ENCODE measurements at regions not wholly inside any gene's neighbourhood (a gene's known extent, or its start where the extent isn't known, plus 50 kb on each side); places are given as distances from the start of the nearest gene placed in this dataset.
"Not testable (repeated sequence)": the region's sequence is repeated elsewhere in the genome, so short reads cannot be mapped to it uniquely, and the experiment has no call there.

- H3K4me3 ChIP-seq (ENCODE audit: low read length): no peak overlapping the region
- H3K27ac ChIP-seq (ENCODE audit: low read length): no peak overlapping the region
- H3K36me3 ChIP-seq (ENCODE audit: control insufficient read depth, insufficient read depth, low read length): no peaks in the 10 kb centered on the region
- H3K4me1 ChIP-seq (ENCODE audit: control insufficient read depth, insufficient read depth, low read length): no peaks in the 10 kb centered on the region
- WGBS (ENCODE audit: insufficient coverage, insufficient read length): no CpG with 5 or more reads among the region's 5 CpGs
- no peak for DNase-seq (ENCODE audit: low read depth, low spot score)
- no peaks in the 10 kb centered on the region for H3K27me3 ChIP-seq (ENCODE audit: control insufficient read depth, insufficient read depth, low read length)
- no peaks in the 10 kb centered on the region for H3K9me3 ChIP-seq (ENCODE audit: control insufficient read depth, insufficient read depth, low read length)
These were observed 385.0 kb upstream of the TRPC7 start for GRCh38 chr5:136750224-136750862.

GRCh38 chr5:136749016-136749415 lies 383.7 kb upstream of the TRPC7 start:
- no peaks in the 10 kb centered on the region for H3K27me3 ChIP-seq (ENCODE audit: control insufficient read depth, insufficient read depth, low read length)
- no peaks in the 10 kb centered on the region for H3K4me1 ChIP-seq (ENCODE audit: control insufficient read depth, insufficient read depth, low read length)
- H3K4me3 ChIP-seq (ENCODE audit: low read length): no peak overlapping the region
- H3K36me3 ChIP-seq (ENCODE audit: control insufficient read depth, insufficient read depth, low read length): no peaks in the 10 kb centered on the region
- H3K9me3 ChIP-seq (ENCODE audit: control insufficient read depth, insufficient read depth, low read length): no peaks in the 10 kb centered on the region
- no peak for DNase-seq (ENCODE audit: low read depth, low spot score)
- WGBS (ENCODE audit: insufficient coverage, insufficient read length): no CpG with 5 or more reads among the region's 1 CpG
- no peak overlapping the region for H3K27ac ChIP-seq (ENCODE audit: low read length)

- H3K4me1 ChIP-seq (ENCODE audit: control insufficient read depth, insufficient read depth, low read length): no peaks in the 10 kb centered on the region
- H3K9me3 ChIP-seq (ENCODE audit: control insufficient read depth, insufficient read depth, low read length): no peaks in the 10 kb centered on the region; the same call in 1 of the 2 replicates
- WGBS (ENCODE audit: insufficient coverage, insufficient read length): no CpG with 5 or more reads among the region's 1 CpG
- no peaks in the 10 kb centered on the region for H3K36me3 ChIP-seq (ENCODE audit: control insufficient read depth, insufficient read depth, low read length)
- no peaks in the 10 kb centered on the region for H3K27me3 ChIP-seq (ENCODE audit: control insufficient read depth, insufficient read depth, low read length)
- no peak for DNase-seq (ENCODE audit: low read depth, low spot score)
- no peak overlapping the region for H3K4me3 ChIP-seq (ENCODE audit: low read length)
- H3K27ac ChIP-seq (ENCODE audit: low read length): no peak overlapping the region
These were observed 377.7 kb upstream of the TRPC7 start for GRCh38 chr5:136743052-136743451.

- Histone ChIP-seq H3K4me1 (ENCODE audit: control insufficient read depth, insufficient read depth, low read length) (no peaks in the 10 kb centered on the region), H3K27ac (ENCODE audit: low read length) (no peak overlapping the region)
- DNase-seq (ENCODE audit: low read depth, low spot score): no peak
These were observed 374.9 kb upstream of the TRPC7 start for GRCh38 chr5:136740228-136740627.

GRCh38 chr5:136739271-136739670 lies 373.9 kb upstream of the TRPC7 start:
- not testable (repeated sequence) for H3K27ac ChIP-seq (ENCODE audit: low read length); H3K9me3 ChIP-seq (ENCODE audit: control insufficient read depth, insufficient read depth, low read length); H3K4me3 ChIP-seq (ENCODE audit: low read length); H3K27me3 ChIP-seq (ENCODE audit: control insufficient read depth, insufficient read depth, low read length); DNase-seq (ENCODE audit: low read depth, low spot score); H3K4me1 ChIP-seq (ENCODE audit: control insufficient read depth, insufficient read depth, low read length); H3K36me3 ChIP-seq (ENCODE audit: control insufficient read depth, insufficient read depth, low read length)
- WGBS (ENCODE audit: insufficient coverage, insufficient read length): no CpG with 5 or more reads among the region's 4 CpGs

More at GRCh38 chr5:136740228-136740627, 374.9 kb upstream of the TRPC7 start:
- no peaks in the 10 kb centered on the region; the same call in 1 of the 2 replicates for H3K9me3 ChIP-seq (ENCODE audit: control insufficient read depth, insufficient read depth, low read length)
- H3K36me3 ChIP-seq (ENCODE audit: control insufficient read depth, insufficient read depth, low read length): no peaks in the 10 kb centered on the region
- no peaks in the 10 kb centered on the region for H3K27me3 ChIP-seq (ENCODE audit: control insufficient read depth, insufficient read depth, low read length)
- no peak overlapping the region for H3K4me3 ChIP-seq (ENCODE audit: low read length)

GRCh38 chr5:136738829-136739228 lies 373.5 kb upstream of the TRPC7 start:
- Histone ChIP-seq H3K36me3 (ENCODE audit: control insufficient read depth, insufficient read depth, low read length) (no peaks in the 10 kb centered on the region), H3K27me3 (ENCODE audit: control insufficient read depth, insufficient read depth, low read length) (no peaks in the 10 kb centered on the region), H3K9me3 (ENCODE audit: control insufficient read depth, insufficient read depth, low read length) (no peaks in the 10 kb centered on the region; the same call in 1 of the 2 replicates), H3K27ac (ENCODE audit: low read length) (no peak overlapping the region), H3K4me1 (ENCODE audit: control insufficient read depth, insufficient read depth, low read length) (no peaks in the 10 kb centered on the region), H3K4me3 (ENCODE audit: low read length) (no peak overlapping the region)
- no CpG with 5 or more reads among the region's 2 CpGs for WGBS (ENCODE audit: insufficient coverage, insufficient read length)
- DNase-seq (ENCODE audit: low read depth, low spot score): no peak

- no peak for DNase-seq (ENCODE audit: low read depth, low spot score)
- Histone ChIP-seq H3K4me1 (ENCODE audit: control insufficient read depth, insufficient read depth, low read length) (no peaks in the 10 kb centered on the region), H3K4me3 (ENCODE audit: low read length) (no peak overlapping the region), H3K9me3 (ENCODE audit: control insufficient read depth, insufficient read depth, low read length) (no peaks in the 10 kb centered on the region; the same call in 1 of the 2 replicates), H3K36me3 (ENCODE audit: control insufficient read depth, insufficient read depth, low read length) (no peaks in the 10 kb centered on the region), H3K27me3 (ENCODE audit: control insufficient read depth, insufficient read depth, low read length) (no peaks in the 10 kb centered on the region), H3K27ac (ENCODE audit: low read length) (no peak overlapping the region)
- no CpG with 5 or more reads among the region's 6 CpGs for WGBS (ENCODE audit: insufficient coverage, insufficient read length)
These were observed 370.7 kb upstream of the TRPC7 start for GRCh38 chr5:136736021-136736420.

- not testable (repeated sequence) for H3K9me3 ChIP-seq (ENCODE audit: control insufficient read depth, insufficient read depth, low read length); H3K27ac ChIP-seq (ENCODE audit: low read length); DNase-seq (ENCODE audit: low read depth, low spot score); H3K36me3 ChIP-seq (ENCODE audit: control insufficient read depth, insufficient read depth, low read length); H3K4me3 ChIP-seq (ENCODE audit: low read length); H3K4me1 ChIP-seq (ENCODE audit: control insufficient read depth, insufficient read depth, low read length); H3K27me3 ChIP-seq (ENCODE audit: control insufficient read depth, insufficient read depth, low read length)
- no CpG with 5 or more reads among the region's 4 CpGs for whole genome bisulfite sequencing (ENCODE audit: insufficient coverage, insufficient read length)
These were observed 370.3 kb upstream of the TRPC7 start for GRCh38 chr5:136735611-136736010.

- no peaks in the 10 kb centered on the region; the same call in 1 of the 2 replicates for H3K9me3 ChIP-seq (ENCODE audit: control insufficient read depth, insufficient read depth, low read length)
- H3K27ac ChIP-seq (ENCODE audit: low read length): no peak overlapping the region
- WGBS (ENCODE audit: insufficient coverage, insufficient read length): no CpG with 5 or more reads among the region's 1 CpG
- no peak for DNase-seq (ENCODE audit: low read depth, low spot score)
- H3K36me3 ChIP-seq (ENCODE audit: control insufficient read depth, insufficient read depth, low read length): no peaks in the 10 kb centered on the region
- no peaks in the 10 kb centered on the region for H3K4me1 ChIP-seq (ENCODE audit: control insufficient read depth, insufficient read depth, low read length)
- H3K4me3 ChIP-seq (ENCODE audit: low read length): no peak overlapping the region
- no peaks in the 10 kb centered on the region for H3K27me3 ChIP-seq (ENCODE audit: control insufficient read depth, insufficient read depth, low read length)
These were observed 369.3 kb upstream of the TRPC7 start for GRCh38 chr5:136734628-136735027.

GRCh38 chr5:136732751-136733150 lies 367.4 kb upstream of the TRPC7 start:
- DNase-seq (ENCODE audit: low read depth, low spot score): no peak
- Histone ChIP-seq H3K27me3 (ENCODE audit: control insufficient read depth, insufficient read depth, low read length) (no peaks in the 10 kb centered on the region), H3K4me1 (ENCODE audit: control insufficient read depth, insufficient read depth, low read length) (no peaks in the 10 kb centered on the region), H3K27ac (ENCODE audit: low read length) (no peak overlapping the region), H3K9me3 (ENCODE audit: control insufficient read depth, insufficient read depth, low read length) (no peaks in the 10 kb centered on the region; the same call in 1 of the 2 replicates), H3K4me3 (ENCODE audit: low read length) (no peak overlapping the region), H3K36me3 (ENCODE audit: control insufficient read depth, insufficient read depth, low read length) (no peaks in the 10 kb centered on the region)
- no CpG with 5 or more reads among the region's 1 CpG for WGBS (ENCODE audit: insufficient coverage, insufficient read length)

GRCh38 chr5:136731241-136731900 lies 366.0 kb upstream of the TRPC7 start:
- no peak for DNase-seq (ENCODE audit: low read depth, low spot score)
- H3K27me3 ChIP-seq (ENCODE audit: control insufficient read depth, insufficient read depth, low read length): no peaks in the 10 kb centered on the region
- WGBS (ENCODE audit: insufficient coverage, insufficient read length): no CpG with 5 or more reads among the region's 3 CpGs

More at GRCh38 chr5:136731241-136731900, 366.0 kb upstream of the TRPC7 start:
- Histone ChIP-seq H3K4me1 (ENCODE audit: control insufficient read depth, insufficient read depth, low read length) (no peaks in the 10 kb centered on the region), H3K27ac (ENCODE audit: low read length) (no peak overlapping the region), H3K9me3 (ENCODE audit: control insufficient read depth, insufficient read depth, low read length) (no peaks in the 10 kb centered on the region; the same call in 1 of the 2 replicates), H3K4me3 (ENCODE audit: low read length) (no peak overlapping the region), H3K36me3 (ENCODE audit: control insufficient read depth, insufficient read depth, low read length) (no peaks in the 10 kb centered on the region)

All from iPS DF 6.9 (cell line).